HG03575 (cell line): ENCODE measurements at regions not wholly inside any gene's neighbourhood (a gene's known extent, or its start where the extent isn't known, plus 50 kb on each side); places are given as distances from the start of the nearest gene placed in this dataset.
"Not testable (repeated sequence)": the region's sequence is repeated elsewhere in the genome, so short reads cannot be mapped to it uniquely, and the experiment has no call there.

ENCODE experiments used
- ATAC-seq: cut with Tn5 transposase; IDR thresholded peaks from one replicate; pipeline ENCODE4 v1.9.1; 2021; ENCODE audit not compliant: unreplicated experiment, insufficient number of reproducible peaks, low FRiP score; ENCODE audit errors: extremely low read depth

GRCh38 chr10:62681211-62681940 lies 123.1 kb upstream of the ADO start:
- ATAC-seq = peak; percentile 93

- ATAC-seq = no peak
Measured at GRCh38 chr10:62684911-62685310, 119.6 kb upstream of the ADO start.

- no peak for ATAC-seq
Measured at GRCh38 chr10:62687230-62687748, 117.2 kb upstream of the ADO start.

- ATAC-seq = no peak
Measured at GRCh38 chr10:62688971-62689700, 115.4 kb upstream of the ADO start.

GRCh38 chr10:62689712-62690111 lies 114.8 kb upstream of the ADO start:
- no peak for ATAC-seq

GRCh38 chr10:62690703-62691102 lies 113.8 kb upstream of the ADO start:
- no peak for ATAC-seq

- ATAC-seq = no peak
Measured at GRCh38 chr10:62691336-62691735, 113.2 kb upstream of the ADO start.

GRCh38 chr10:62692085-62692484 lies 112.4 kb upstream of the ADO start:
- no peak for ATAC-seq

GRCh38 chr10:62693306-62693705 lies 111.2 kb upstream of the ADO start:
- ATAC-seq = no peak

GRCh38 chr10:62694537-62695126 lies 109.9 kb upstream of the ADO start:
- no peak for ATAC-seq

- ATAC-seq = no peak
Measured at GRCh38 chr10:62696798-62697197, 107.7 kb upstream of the ADO start.

GRCh38 chr10:62699148-62699547 lies 105.4 kb upstream of the ADO start:
- ATAC-seq = no peak

GRCh38 chr10:62704121-62704520 lies 100.4 kb upstream of the ADO start:
- not testable (repeated sequence) for ATAC-seq

- no peak for ATAC-seq
Measured at GRCh38 chr10:62705789-62706188, 98.7 kb upstream of the ADO start.

GRCh38 chr10:62707810-62708209 lies 96.7 kb upstream of the ADO start:
- peak; percentile 68 for ATAC-seq

GRCh38 chr10:62708569-62708968 lies 96.0 kb upstream of the ADO start:
- no peak for ATAC-seq

GRCh38 chr10:62709200-62709599 lies 95.3 kb upstream of the ADO start:
- no peak for ATAC-seq

GRCh38 chr10:62710182-62710581 lies 94.3 kb upstream of the ADO start:
- no peak for ATAC-seq

GRCh38 chr10:62715383-62715782 lies 89.1 kb upstream of the ADO start:
- no peak for ATAC-seq

- no peak for ATAC-seq
Measured at GRCh38 chr10:62718585-62718984, 85.9 kb upstream of the ADO start.
